C4-2B (cell line): ENCODE measurements at regions not wholly inside any gene's neighbourhood (a gene's known extent, or its start where the extent isn't known, plus 50 kb on each side); places are given as distances from the start of the nearest gene placed in this dataset.

Experiments used
- CTCF ChIP-seq: fragments of 450-650 bp; conservative IDR thresholded peaks from 2 replicates; pipeline ENCODE4 v1.5.1; 2017; ENCODE audit warnings: mild to moderate bottlenecking
- ZFX ChIP-seq: fragments of 450-650 bp; IDR thresholded peaks from 2 replicates; pipeline ENCODE4 v1.6.1; 2017

DNA sequence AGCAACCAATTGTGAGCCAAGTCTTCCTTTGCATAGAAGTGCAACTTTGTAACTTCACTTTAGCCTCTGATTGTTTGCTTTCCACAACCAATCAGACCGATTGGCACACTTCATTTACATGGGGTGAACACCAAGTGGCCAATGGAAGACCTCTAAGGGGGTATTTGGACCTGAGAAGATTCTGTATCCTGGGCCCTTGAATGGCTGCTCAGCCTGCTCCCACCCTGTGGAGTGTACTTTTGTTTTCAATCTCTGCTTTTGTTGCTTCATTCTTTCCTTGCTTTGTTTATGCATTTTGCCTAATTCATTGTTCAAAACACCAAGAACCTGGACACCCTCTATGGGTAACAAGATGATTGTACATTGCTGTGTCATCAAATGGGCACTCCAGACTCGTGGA, 385.7 kb upstream of the NRP1 start:
- TF ChIP-seq CTCF (no peak), ZFX (no peak)
